ENCODE measurements at regions not wholly inside any gene's neighbourhood (a gene's known extent, or its start where the extent isn't known, plus 50 kb on each side); places are given as distances from the start of the nearest gene placed in this dataset.

GRCh38 chr3:150261958-150262357 lies 146.1 kb upstream of the TSC22D2 start:
- TF ChIP-seq, protein P1, sequence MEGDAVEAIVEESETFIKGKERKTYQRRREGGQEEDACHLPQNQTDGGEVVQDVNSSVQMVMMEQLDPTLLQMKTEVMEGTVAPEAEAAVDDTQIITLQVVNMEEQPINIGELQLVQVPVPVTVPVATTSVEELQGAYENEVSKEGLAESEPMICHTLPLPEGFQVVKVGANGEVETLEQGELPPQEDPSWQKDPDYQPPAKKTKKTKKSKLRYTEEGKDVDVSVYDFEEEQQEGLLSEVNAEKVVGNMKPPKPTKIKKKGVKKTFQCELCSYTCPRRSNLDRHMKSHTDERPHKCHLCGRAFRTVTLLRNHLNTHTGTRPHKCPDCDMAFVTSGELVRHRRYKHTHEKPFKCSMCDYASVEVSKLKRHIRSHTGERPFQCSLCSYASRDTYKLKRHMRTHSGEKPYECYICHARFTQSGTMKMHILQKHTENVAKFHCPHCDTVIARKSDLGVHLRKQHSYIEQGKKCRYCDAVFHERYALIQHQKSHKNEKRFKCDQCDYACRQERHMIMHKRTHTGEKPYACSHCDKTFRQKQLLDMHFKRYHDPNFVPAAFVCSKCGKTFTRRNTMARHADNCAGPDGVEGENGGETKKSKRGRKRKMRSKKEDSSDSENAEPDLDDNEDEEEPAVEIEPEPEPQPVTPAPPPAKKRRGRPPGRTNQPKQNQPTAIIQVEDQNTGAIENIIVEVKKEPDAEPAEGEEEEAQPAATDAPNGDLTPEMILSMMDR (IDR thresholded peaks at IDR 0.05; ENCODE audit: insufficient read depth, low read depth, low read length, missing control alignments) = no peak
- no peak for DNase-seq (ENCODE audit: low read depth)
- no peak overlapping the region for H3K4me3 ChIP-seq (ENCODE audit: low read depth, low read length)

GRCh38 chr3:150261418-150261817 lies 146.7 kb upstream of the TSC22D2 start:
- DNase-seq (ENCODE audit: low read depth) = no peak
- H3K4me3 ChIP-seq (ENCODE audit: low read depth, low read length) = no peak overlapping the region
- TF ChIP-seq, protein P1 (IDR thresholded peaks at IDR 0.05; ENCODE audit: insufficient read depth, low read depth, low read length, missing control alignments) = no peak

DNA sequence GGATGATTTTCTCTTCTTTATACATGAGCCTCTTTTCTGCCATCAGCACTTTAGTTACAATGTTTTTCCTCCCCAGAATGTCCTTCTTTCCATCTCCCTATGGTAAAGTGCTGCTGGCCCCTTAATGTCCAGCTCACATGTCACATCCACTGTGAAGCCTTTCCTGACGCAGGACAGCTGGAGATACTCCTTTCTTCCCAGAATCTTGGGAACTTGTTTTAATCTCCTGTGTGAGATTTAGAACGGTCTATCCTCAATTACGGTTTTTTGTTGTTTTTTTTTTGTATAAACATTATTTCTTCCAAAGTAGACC lies 147.7 kb upstream of the TSC22D2 start:
- TF ChIP-seq, protein P1 (IDR thresholded peaks at IDR 0.05; ENCODE audit: insufficient read depth, low read depth, low read length, missing control alignments) = no peak
- no peak overlapping the region for H3K4me3 ChIP-seq (ENCODE audit: low read depth, low read length)
- no peak for DNase-seq (ENCODE audit: low read depth)

- TF ChIP-seq, protein P1 (IDR thresholded peaks at IDR 0.05; ENCODE audit: insufficient read depth, low read depth, low read length, missing control alignments) = no peak
- no peak overlapping the region for H3K4me3 ChIP-seq (ENCODE audit: low read depth, low read length)
- DNase-seq (ENCODE audit: low read depth) = no peak
These were observed 148.3 kb upstream of the TSC22D2 start for GRCh38 chr3:150259526-150260397.

GRCh38 chr3:150256782-150257181 lies 151.3 kb upstream of the TSC22D2 start:
- H3K4me3 ChIP-seq (ENCODE audit: low read depth, low read length) = no peak overlapping the region
- TF ChIP-seq, protein P1 (IDR thresholded peaks at IDR 0.05; ENCODE audit: insufficient read depth, low read depth, low read length, missing control alignments) = no peak
- DNase-seq (ENCODE audit: low read depth) = no peak

DNA sequence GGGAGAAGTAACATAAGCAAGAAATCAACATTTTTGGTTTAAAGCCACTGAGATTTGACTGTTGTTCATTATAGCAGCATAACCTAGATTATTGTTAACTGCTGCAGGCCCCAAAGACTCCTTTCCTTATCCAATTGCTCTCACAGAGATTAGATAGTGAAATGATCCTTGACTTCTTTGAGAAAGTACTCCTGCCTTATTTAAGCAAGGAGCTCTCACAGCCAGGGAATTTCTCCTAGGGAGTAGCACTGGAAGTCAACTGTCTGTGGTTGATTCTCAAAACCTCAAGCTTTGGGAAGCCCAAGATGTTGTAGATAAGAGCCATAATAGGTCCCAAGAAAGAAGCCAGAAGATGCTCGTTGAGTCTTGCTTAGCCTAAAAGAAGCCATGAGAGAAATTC lies 151.8 kb upstream of the TSC22D2 start:
- no peak overlapping the region for H3K4me3 ChIP-seq (ENCODE audit: low read depth, low read length)
- TF ChIP-seq, protein P1 (IDR thresholded peaks at IDR 0.05; ENCODE audit: insufficient read depth, low read depth, low read length, missing control alignments) = no peak
- DNase-seq (ENCODE audit: low read depth) = no peak

DNA sequence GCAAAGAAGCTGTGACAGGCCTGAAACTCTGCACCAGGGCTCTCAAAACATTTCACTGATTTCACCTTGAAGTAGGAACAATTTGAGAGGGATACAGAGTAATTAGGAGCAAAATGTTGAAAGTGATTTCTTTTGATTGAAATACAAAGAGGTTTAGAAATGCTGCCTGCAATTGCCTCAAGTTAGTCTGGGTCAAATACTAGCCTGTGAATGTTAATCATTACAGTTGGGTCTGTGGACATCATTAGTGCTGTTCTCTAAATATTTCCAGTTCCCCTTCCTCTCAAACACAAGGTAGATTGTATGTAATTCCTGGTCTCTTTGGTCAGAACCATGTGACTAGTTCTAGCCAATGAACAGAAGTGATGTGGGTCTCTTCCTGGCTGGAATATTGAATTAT lies 152.3 kb upstream of the TSC22D2 start:
- TF ChIP-seq, protein P1 (IDR thresholded peaks at IDR 0.05; ENCODE audit: insufficient read depth, low read depth, low read length, missing control alignments) = no peak
- no peak overlapping the region for H3K4me3 ChIP-seq (ENCODE audit: low read depth, low read length)
- DNase-seq (ENCODE audit: low read depth) = no peak

Data from GM12865 (cell line).